CD4-positive, alpha-beta T cell treated with Interleukin-17A for 4 hours (primary cell): ENCODE measurements at regions not wholly inside any gene's neighbourhood (a gene's known extent, or its start where the extent isn't known, plus 50 kb on each side); places are given as distances from the start of the nearest gene placed in this dataset.

Experiments
- DNase-seq: peaks from one replicate; pipeline ENCODE4 v3.0.0-alpha.2; 2020; ENCODE audit warnings: mixed read lengths

- no peak for DNase-seq
Observed at GRCh38 chr3:8365541-8365940, 136.1 kb upstream of the LMCD1 start.

- no peak for DNase-seq
Observed at GRCh38 chr3:8366219-8366810, 135.3 kb upstream of the LMCD1 start.

GRCh38 chr3:8368598-8368997 lies 133.0 kb upstream of the LMCD1 start:
- no peak for DNase-seq

GRCh38 chr3:8369638-8370037 lies 132.0 kb upstream of the LMCD1 start:
- DNase-seq = no peak

- no peak for DNase-seq
Observed at GRCh38 chr3:8371085-8371551, 130.5 kb upstream of the LMCD1 start.

- DNase-seq = no peak
Observed at GRCh38 chr3:8371960-8372463, 129.6 kb upstream of the LMCD1 start.

GRCh38 chr3:8380904-8381704 lies 120.5 kb upstream of the LMCD1 start:
- no peak for DNase-seq

GRCh38 chr3:8385848-8386620 lies 115.6 kb upstream of the LMCD1 start:
- DNase-seq = no peak

- DNase-seq = no peak
Observed at GRCh38 chr3:8387571-8387970, 114.1 kb upstream of the LMCD1 start.

GRCh38 chr3:8399686-8400085 lies 101.9 kb upstream of the LMCD1 start:
- no peak for DNase-seq

GRCh38 chr3:8400911-8401310 lies 100.7 kb upstream of the LMCD1 start:
- no peak for DNase-seq

GRCh38 chr3:8403996-8404395 lies 97.6 kb upstream of the LMCD1 start:
- no peak for DNase-seq

- no peak for DNase-seq
Observed at GRCh38 chr3:8405144-8405543, 96.5 kb upstream of the LMCD1 start.

- no peak for DNase-seq
Observed at GRCh38 chr3:8406479-8406878, 95.1 kb upstream of the LMCD1 start.

- no peak for DNase-seq
Observed at GRCh38 chr3:8413337-8413926, 88.2 kb upstream of the LMCD1 start.

GRCh38 chr3:8416965-8417364 lies 84.7 kb upstream of the LMCD1 start:
- peak; percentile 7 for DNase-seq

GRCh38 chr3:8420612-8421011 lies 81.0 kb upstream of the LMCD1 start:
- no peak for DNase-seq

- no peak for DNase-seq
Observed at GRCh38 chr3:8421267-8421666, 80.4 kb upstream of the LMCD1 start.

GRCh38 chr3:8421711-8422110 lies 79.9 kb upstream of the LMCD1 start:
- no peak for DNase-seq

GRCh38 chr3:8423307-8423706 lies 78.3 kb upstream of the LMCD1 start:
- no peak for DNase-seq

- DNase-seq = no peak
Observed at GRCh38 chr3:8424281-8424680, 77.3 kb upstream of the LMCD1 start.

GRCh38 chr3:8436661-8437287 lies 64.8 kb upstream of the LMCD1 start:
- DNase-seq = no peak
